Lung (tissue), 11 donors: ENCODE measurements at regions not wholly inside any gene's neighbourhood (a gene's known extent, or its start where the extent isn't known, plus 50 kb on each side); places are given as distances from the start of the nearest gene placed in this dataset.

ENCODE experiments used
- ATAC-seq: fragments of 200-7000 bp; cut with Tn5 transposase; one replicate; pipeline ENCODE4 v1.9.1; 2020; ENCODE audit warnings: moderate number of reproducible peaks; ENCODE audit not compliant: insufficient read depth, low FRiP score
- DNase-seq, 3 donors: peaks; one replicate each; pipeline ENCODE4 v3.0.0-alpha.2; 2013 to 2017
- H3K27ac ChIP-seq, 2 donors: one replicate each; pipeline ENCODE4 v1.5.1; 2013; ENCODE audit warnings: mild to moderate bottlenecking in 2 of 2, moderate library complexity in 2 of 2, control low read depth in 1 of 2, inconsistent platforms in 1 of 2, low read depth in 1 of 2, low read length in 1 of 2
- H3K27me3 ChIP-seq, 3 donors: one replicate each; pipeline ENCODE4 v1.5.1; 2013; ENCODE audit warnings: low read length in 2 of 3; ENCODE audit not compliant: control insufficient read depth in 3 of 3, insufficient read depth in 3 of 3
- H3K36me3 ChIP-seq, 4 donors: one replicate each; pipeline ENCODE4 v1.5.1; 2013; ENCODE audit warnings: low read length in 4 of 4, mild to moderate bottlenecking in 1 of 4, moderate library complexity in 1 of 4; ENCODE audit not compliant: control insufficient read depth in 4 of 4, insufficient read depth in 4 of 4
- H3K4me1 ChIP-seq, 5 donors: one replicate each; pipeline ENCODE4 v1.5.1; 2013; ENCODE audit warnings: low read length in 5 of 5, mild to moderate bottlenecking in 2 of 5, moderate library complexity in 1 of 5; ENCODE audit not compliant: control insufficient read depth in 5 of 5, insufficient read depth in 5 of 5
- H3K4me3 ChIP-seq: one replicate; pipeline ENCODE4 v1.5.1; 2013; ENCODE audit warnings: mild to moderate bottlenecking, control low read depth, moderate library complexity
- H3K9ac ChIP-seq, 2 donors: one replicate each; pipeline ENCODE4 v1.5.1; 2013; ENCODE audit warnings: low read length in 2 of 2, control low read depth in 1 of 2; ENCODE audit not compliant: insufficient read depth in 1 of 2
- H3K9me3 ChIP-seq, 4 donors: one replicate each; pipeline ENCODE4 v1.5.1; 2013; ENCODE audit warnings: low read length in 3 of 4, mild to moderate bottlenecking in 1 of 4, moderate library complexity in 1 of 4; ENCODE audit not compliant: control insufficient read depth in 4 of 4, insufficient read depth in 3 of 4
- CTCF ChIP-seq: IDR thresholded peaks from 2 replicates; pipeline ENCODE4 v1.5.1; 2012; ENCODE audit warnings: mild to moderate bottlenecking; ENCODE audit errors: control extremely low read depth, extremely low read depth
- WGBS, 2 donors: extraction: QIAGEN DNeasy Blood & Tissue Kit; methylation state at CpG; one replicate each; pipeline ENCODE4 v1.1.7; 2013; 5-methylcytosine and 5-hydroxymethylcytosine counted together
- donor health status: control.
- donor health status: control.
- donor health status: Bipolar disorder and iron deficiency.
- donor health status: healthy.
- donor health status: DM: yes; HTN: yes; CAD: no.

DNA sequence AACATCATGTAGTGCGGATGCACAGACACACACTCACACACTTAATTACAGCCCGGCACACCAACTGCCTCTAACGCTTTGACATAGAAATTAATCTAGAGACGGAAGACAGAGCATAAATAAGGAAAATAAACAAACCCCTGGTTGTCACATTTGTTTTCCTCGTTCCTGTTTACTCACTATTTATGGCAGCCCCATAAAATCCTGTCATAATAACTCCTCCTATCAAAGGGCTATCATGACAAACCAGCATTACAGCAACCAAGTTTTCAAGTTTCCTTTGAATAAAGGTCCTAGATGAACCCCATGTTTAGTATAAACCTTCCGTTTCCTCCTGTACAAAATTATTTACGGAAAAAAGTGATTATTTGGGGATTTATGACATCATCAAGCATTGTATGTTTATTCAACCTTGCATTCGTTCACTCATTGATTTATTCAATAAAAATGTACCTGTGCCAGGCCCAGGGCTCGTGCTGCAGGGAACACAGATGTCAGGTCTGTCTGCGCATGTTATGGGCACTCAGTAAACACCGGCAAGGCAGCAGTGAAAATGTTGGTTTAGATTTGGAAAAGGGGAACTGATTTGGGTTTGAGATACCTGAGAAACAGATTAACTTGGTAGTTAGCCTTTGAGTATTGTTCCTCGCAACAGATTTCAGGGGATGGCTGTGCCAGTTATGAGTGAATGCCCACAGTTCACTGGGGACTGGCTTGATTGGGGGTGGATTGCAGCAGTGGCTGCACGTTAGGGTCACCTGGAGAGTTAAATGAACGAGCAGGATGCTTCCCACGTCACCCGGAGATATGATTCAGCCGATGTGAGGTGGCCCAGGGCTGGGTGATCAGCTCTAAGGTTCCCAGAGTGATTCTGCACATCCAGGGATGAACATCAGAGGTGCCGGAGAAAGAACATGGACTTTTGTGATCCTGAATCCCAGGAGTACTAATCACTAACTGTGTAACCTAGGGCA lies 295.3 kb upstream of the FOXQ1 start:
- H3K4me3 ChIP-seq = no peak overlapping the region
- DNase-seq (no peak), ATAC-seq (no peak)
- no peaks in the 10 kb centered on the region for H3K36me3 ChIP-seq
- peaks cover 0 to 7% (median 1%) of the 10 kb centered on the region in 4 donors for H3K9me3 ChIP-seq
- no peak for TF ChIP-seq CTCF
- H3K27me3 ChIP-seq = no peaks in the 10 kb centered on the region
- H3K9ac ChIP-seq = no peak overlapping the region
- H3K4me1 ChIP-seq = no peaks in the 10 kb centered on the region
- 69 to 72% methylated on average over 18 of the region's 18 CpGs for whole genome bisulfite sequencing, 2 donors
- no peak overlapping the region for H3K27ac ChIP-seq

GRCh38 chr6:1015825-1016224 lies 296.1 kb upstream of the FOXQ1 start:
- TF ChIP-seq CTCF = no peak
- no peaks in the 10 kb centered on the region for H3K36me3 ChIP-seq
- H3K27ac ChIP-seq = no peak overlapping the region
- peaks cover 0 to 5% (median 1%) of the 10 kb centered on the region in 4 donors for H3K9me3 ChIP-seq
- no peaks in the 10 kb centered on the region for H3K4me1 ChIP-seq
- H3K9ac ChIP-seq = no peak overlapping the region
- H3K27me3 ChIP-seq = no peaks in the 10 kb centered on the region
- no peak overlapping the region for H3K4me3 ChIP-seq
- no peak for ATAC-seq
- peak in 2 of 3 donors; percentile 11 to 22 for DNase-seq

GRCh38 chr6:1014431-1014807 lies 297.5 kb upstream of the FOXQ1 start:
- no peaks in the 10 kb centered on the region for H3K27me3 ChIP-seq

More at GRCh38 chr6:1014431-1014807, 297.5 kb upstream of the FOXQ1 start:
- 42 to 48% methylated on average over 2 of the region's 2 CpGs for WGBS, 2 donors
- no peak overlapping the region for H3K4me3 ChIP-seq
- no peak for TF ChIP-seq CTCF
- H3K36me3 ChIP-seq = no peaks in the 10 kb centered on the region
- no peak overlapping the region for H3K9ac ChIP-seq
- H3K27ac ChIP-seq = no peak overlapping the region
- no peak for DNase-seq
- ATAC-seq = no peak
- peaks cover 0 to 4% (median 1%) of the 10 kb centered on the region in 4 donors for H3K9me3 ChIP-seq
- no peaks in the 10 kb centered on the region for H3K4me1 ChIP-seq
